AG10803 (cell line): ENCODE measurements at regions not wholly inside any gene's neighbourhood (a gene's known extent, or its start where the extent isn't known, plus 50 kb on each side); places are given as distances from the start of the nearest gene placed in this dataset.

ENCODE experiments used
- DNase-seq: peaks from one replicate; pipeline ENCODE4 v3.0.0; 2010; ENCODE audit warnings: low read depth
- H3K4me3 ChIP-seq: 2 replicates; pipeline ENCODE4 v1.5.1; 2011; ENCODE audit warnings: mild to moderate bottlenecking, low read length, control low read depth
- CTCF ChIP-seq: conservative IDR thresholded peaks from 2 replicates; pipeline ENCODE4 v1.5.1; 2011; ENCODE audit warnings: mild to moderate bottlenecking, low read length, control low read depth, inconsistent platforms

- DNase-seq: peak; percentile 31
- no peak overlapping the region for H3K4me3 ChIP-seq
- TF ChIP-seq CTCF: no peak
These were observed 106.1 kb upstream of the RFLNA start for GRCh38 chr12:124188561-124189405.

- TF ChIP-seq CTCF: no peak
- no peak overlapping the region for H3K4me3 ChIP-seq
- DNase-seq: no peak
These were observed 104.4 kb upstream of the RFLNA start for GRCh38 chr12:124190312-124191023.

GRCh38 chr12:124191024-124191359 is 103.9 kb upstream of the RFLNA start:
- DNase-seq: peak; percentile 7
- no peak for TF ChIP-seq CTCF
- no peak overlapping the region for H3K4me3 ChIP-seq

GRCh38 chr12:124191966-124192365 is 102.9 kb upstream of the RFLNA start:
- no peak for TF ChIP-seq CTCF
- no peak for DNase-seq

GRCh38 chr12:124194264-124194892 is 100.5 kb upstream of the RFLNA start:
- TF ChIP-seq CTCF: no peak
- no peak overlapping the region for H3K4me3 ChIP-seq

More at GRCh38 chr12:124191966-124192365, 102.9 kb upstream of the RFLNA start:
- H3K4me3 ChIP-seq: no peak overlapping the region

GRCh38 chr12:124194893-124195566 is 99.9 kb upstream of the RFLNA start:
- no peak for DNase-seq
- H3K4me3 ChIP-seq: no peak overlapping the region
- no peak for TF ChIP-seq CTCF

More at GRCh38 chr12:124194264-124194892, 100.5 kb upstream of the RFLNA start:
- DNase-seq: no peak
